SK-N-MC (cell line): ENCODE measurements at regions not wholly inside any gene's neighbourhood (a gene's known extent, or its start where the extent isn't known, plus 50 kb on each side); places are given as distances from the start of the nearest gene placed in this dataset.

Experiments used
- DNase-seq: peaks from one replicate; pipeline ENCODE4 v3.0.0-alpha.2; 2011; ENCODE audit warnings: low read depth, low spot score
- H3K27ac ChIP-seq: fragments of 200-600 bp; sonication (generic); 2 replicates; pipeline ENCODE4 v1.5.1; 2016; ENCODE audit warnings: mixed run types
- H3K36me3 ChIP-seq: fragments of 200-600 bp; sonication (generic); 2 replicates; pipeline ENCODE4 v1.6.1; 2017; ENCODE audit warnings: antibody characterized with exemption, low read length, mixed read lengths; ENCODE audit not compliant: insufficient read depth
- H3K4me3 ChIP-seq: fragments of 200-600 bp; sonication (generic); 2 replicates; pipeline ENCODE4 v1.5.1; 2016
- H3K9ac ChIP-seq: fragments of 200-600 bp; sonication (generic); 2 replicates; pipeline ENCODE4 v1.8.0; 2017; ENCODE audit warnings: mixed run types, mixed read lengths; ENCODE audit not compliant: insufficient read length
- H3K9me3 ChIP-seq: fragments of 200-600 bp; sonication (generic); 2 replicates; pipeline ENCODE4 v1.6.1; 2017; ENCODE audit warnings: low read depth, mild to moderate bottlenecking, antibody characterized with exemption, low read length, moderate library complexity, mixed read lengths
- EZH2 ChIP-seq: fragments of 200-600 bp; sonication (generic); IDR thresholded peaks from one replicate; pipeline ENCODE4 v1.6.1; 2017; ENCODE audit warnings: antibody characterized with exemption
- FOXP2 ChIP-seq: optimal IDR thresholded peaks from 2 replicates; pipeline ENCODE3; 2011; ENCODE audit warnings: mild to moderate bottlenecking, moderate library complexity; ENCODE audit not compliant: insufficient read depth; ENCODE audit errors: extremely low read length, control extremely low read depth
- POLR2AphosphoS5 ChIP-seq: IDR thresholded peaks from 2 replicates; pipeline ENCODE4 v1.6.1; 2012; ENCODE audit warnings: mild to moderate bottlenecking, low read depth, low read length, borderline replicate concordance

DNA sequence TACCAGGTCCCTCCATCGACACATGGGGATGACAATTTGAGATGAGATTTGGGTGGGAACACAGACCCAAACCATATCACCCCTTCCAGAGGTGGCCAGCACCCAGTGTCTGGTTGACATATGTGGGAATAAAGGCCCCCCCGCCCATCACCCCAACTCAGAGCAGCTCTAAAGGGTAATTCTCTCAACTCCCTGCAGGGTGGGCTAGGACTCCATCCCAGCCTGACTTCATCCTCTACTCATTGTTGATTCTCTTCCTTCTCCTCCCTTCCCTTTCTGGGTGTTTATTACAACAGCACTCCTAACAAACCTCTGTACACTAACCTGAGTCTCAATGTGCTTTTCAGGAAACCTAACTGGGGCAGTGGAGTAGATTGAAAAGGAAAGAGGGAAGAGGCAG is 339.9 kb downstream of the ACTL7B start:
- Histone ChIP-seq H3K36me3 (no peaks in the 10 kb centered on the region), H3K4me3 (no peak overlapping the region), H3K9me3 (no peaks in the 10 kb centered on the region), H3K27ac (no peak overlapping the region), H3K9ac (no peak overlapping the region)
- no peak for TF ChIP-seq POLR2AphosphoS5
- no peak for TF ChIP-seq FOXP2
- TF ChIP-seq EZH2, result no peak
- DNase-seq, result no peak

DNA sequence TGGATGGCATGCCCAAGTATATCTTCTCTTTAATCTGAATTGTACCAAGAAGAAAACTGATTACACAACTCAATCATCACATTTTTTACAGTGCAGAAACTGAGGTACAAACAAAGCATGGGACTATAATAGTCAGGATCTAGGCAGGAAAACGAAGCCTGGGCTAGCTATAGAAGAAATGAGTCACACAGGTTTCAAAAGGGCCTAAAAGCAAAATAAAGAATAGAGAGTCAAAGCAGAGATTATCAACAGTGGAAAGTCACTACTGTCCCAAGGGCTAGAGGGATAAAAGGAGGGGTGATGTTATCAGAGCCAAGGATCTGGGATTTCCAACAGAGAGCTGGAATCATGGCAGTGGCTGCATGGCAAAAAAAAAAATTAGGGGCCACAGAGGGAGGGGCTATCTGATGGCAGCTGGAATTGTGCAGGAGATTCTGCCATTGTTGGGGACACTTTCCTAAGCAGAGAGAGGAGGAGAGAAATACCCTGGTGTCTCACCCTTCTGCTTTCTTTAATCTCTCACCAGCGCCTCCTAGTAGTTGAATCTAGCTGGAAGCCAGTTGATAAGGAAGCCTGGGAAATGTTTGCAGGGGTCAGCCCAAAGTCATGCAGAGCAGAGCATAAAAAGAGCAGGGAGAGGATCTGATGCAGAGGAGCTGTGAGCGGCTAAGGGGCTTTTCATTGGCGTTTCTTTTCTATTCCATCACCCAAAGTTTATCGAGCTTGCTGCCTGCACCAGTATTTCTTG is 343.2 kb downstream of the ACTL7B start:
- H3K27ac ChIP-seq, result no peak overlapping the region
- no peak for TF ChIP-seq EZH2
- TF ChIP-seq FOXP2, result no peak
- no peak for TF ChIP-seq POLR2AphosphoS5
- H3K9me3 ChIP-seq, result no peaks in the 10 kb centered on the region
- no peaks in the 10 kb centered on the region for H3K36me3 ChIP-seq
- H3K9ac ChIP-seq, result no peak overlapping the region
- no peak for DNase-seq
- no peak overlapping the region for H3K4me3 ChIP-seq

- Histone ChIP-seq H3K27ac (no peak overlapping the region), H3K4me3 (no peak overlapping the region), H3K9me3 (no peaks in the 10 kb centered on the region), H3K9ac (no peak overlapping the region), H3K36me3 (no peaks in the 10 kb centered on the region)
- TF ChIP-seq FOXP2, result no peak
- TF ChIP-seq EZH2, result no peak
- TF ChIP-seq POLR2AphosphoS5, result no peak
- DNase-seq, result no peak
These were observed 344.5 kb downstream of the ACTL7B start for GRCh38 chr9:108511307-108511706.

DNA sequence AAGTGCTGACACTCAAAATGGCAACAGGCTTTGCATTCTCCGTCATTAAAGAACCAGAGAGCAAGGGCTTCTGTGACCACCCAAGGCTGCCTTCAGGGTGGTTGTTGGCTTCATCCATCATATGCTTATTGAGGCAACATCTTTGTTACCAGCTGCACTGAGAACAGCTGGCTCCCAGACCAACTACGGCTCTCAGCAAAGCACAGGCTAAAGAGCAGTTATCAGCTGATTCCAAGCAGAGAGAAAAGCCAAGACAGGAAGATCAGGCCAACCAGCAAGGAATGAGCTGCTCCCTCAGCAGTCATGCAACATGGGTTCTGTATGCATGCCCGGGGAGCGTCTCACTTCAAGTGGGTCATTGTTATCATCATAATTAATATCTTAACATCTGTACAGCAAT is 358.9 kb downstream of the ACTL7B start:
- TF ChIP-seq POLR2AphosphoS5 (no peak), EZH2 (no peak), FOXP2 (no peak)
- no peak for DNase-seq
- H3K36me3 ChIP-seq, result no peaks in the 10 kb centered on the region
- no peak overlapping the region for H3K9ac ChIP-seq
- no peak overlapping the region for H3K27ac ChIP-seq
- no peaks in the 10 kb centered on the region for H3K9me3 ChIP-seq
- H3K4me3 ChIP-seq, result no peak overlapping the region

- H3K4me3 ChIP-seq, result no peak overlapping the region
- no peak for DNase-seq
- TF ChIP-seq EZH2 (no peak), FOXP2 (no peak), POLR2AphosphoS5 (no peak)
- no peaks in the 10 kb centered on the region for H3K9me3 ChIP-seq
- H3K9ac ChIP-seq, result no peak overlapping the region
- no peaks in the 10 kb centered on the region for H3K36me3 ChIP-seq
- no peak overlapping the region for H3K27ac ChIP-seq
These were observed 366.2 kb downstream of the ACTL7B start for GRCh38 chr9:108489567-108489966.

DNA sequence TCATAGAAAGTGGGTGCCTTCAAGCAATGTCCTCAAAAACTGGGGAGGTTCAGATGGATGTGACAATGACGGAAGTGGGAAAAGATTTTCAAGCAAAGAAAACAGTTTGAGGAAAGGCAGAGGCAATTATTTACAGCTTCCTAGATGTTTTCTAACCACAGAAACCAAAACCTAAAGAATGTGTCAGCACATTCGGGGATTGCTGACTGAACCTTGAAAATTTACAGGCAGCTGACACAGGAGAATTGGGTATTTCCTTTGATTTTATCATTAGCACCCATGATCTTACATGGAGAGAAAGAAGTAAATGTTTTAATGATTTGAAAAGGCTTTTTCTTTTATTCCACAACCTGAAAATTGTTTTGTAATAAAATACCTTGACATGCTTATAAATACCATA is 369.0 kb downstream of the ACTL7B start:
- TF ChIP-seq POLR2AphosphoS5 (no peak), FOXP2 (no peak), EZH2 (no peak)
- no peak overlapping the region for H3K9ac ChIP-seq
- H3K27ac ChIP-seq, result no peak overlapping the region
- no peak for DNase-seq
- no peaks in the 10 kb centered on the region for H3K36me3 ChIP-seq
- H3K9me3 ChIP-seq, result no peaks in the 10 kb centered on the region
- no peak overlapping the region for H3K4me3 ChIP-seq

GRCh38 chr9:108484468-108484867 is 371.3 kb downstream of the ACTL7B start:
- TF ChIP-seq EZH2 (no peak), FOXP2 (no peak), POLR2AphosphoS5 (no peak)
- H3K36me3 ChIP-seq, result no peaks in the 10 kb centered on the region
- no peak for DNase-seq
- H3K9ac ChIP-seq, result no peak overlapping the region
- no peak overlapping the region for H3K4me3 ChIP-seq
- H3K27ac ChIP-seq, result no peak overlapping the region
- no peaks in the 10 kb centered on the region for H3K9me3 ChIP-seq

DNA sequence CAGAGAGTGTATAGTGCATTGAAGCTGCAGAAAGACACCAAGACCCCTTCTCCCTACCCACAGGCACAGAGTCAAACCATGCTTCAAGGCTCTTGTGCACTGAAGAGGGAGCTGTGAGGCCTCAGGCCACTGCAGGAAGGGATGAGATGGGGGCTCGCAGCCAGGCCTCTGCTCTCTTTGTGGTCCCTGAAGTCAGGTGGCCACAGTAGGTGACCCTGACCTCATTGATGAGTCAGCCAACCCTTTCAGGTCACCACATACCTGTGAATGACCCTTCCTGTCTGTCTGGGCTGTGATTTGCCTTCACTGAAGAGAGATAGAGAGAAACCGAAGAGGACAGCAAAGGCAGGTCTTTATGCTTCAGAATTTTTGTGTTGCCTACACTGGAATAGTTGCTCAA is 372.1 kb downstream of the ACTL7B start:
- Histone ChIP-seq H3K36me3 (no peaks in the 10 kb centered on the region), H3K4me3 (no peak overlapping the region), H3K27ac (no peak overlapping the region), H3K9ac (no peak overlapping the region), H3K9me3 (no peaks in the 10 kb centered on the region)
- no peak for DNase-seq
- no peak for TF ChIP-seq FOXP2
- no peak for TF ChIP-seq POLR2AphosphoS5
- no peak for TF ChIP-seq EZH2
